Neural cell (in vitro differentiated cells): ENCODE measurements at regions not wholly inside any gene's neighbourhood (a gene's known extent, or its start where the extent isn't known, plus 50 kb on each side); places are given as distances from the start of the nearest gene placed in this dataset.

Source experiments
- H2AFZ ChIP-seq: fragments of 200-600, 300-800 bp; sonication (generic), shearing (Covaris generic); 2 replicates; pipeline ENCODE4 v1.6.0; 2014; ENCODE audit warnings: low read depth, mild to moderate bottlenecking, antibody characterized with exemption, low read length, moderate library complexity
- H3F3A ChIP-seq: fragments of 200-600 bp; shearing (Covaris generic); 2 replicates; pipeline ENCODE4 v1.6.1; 2016; ENCODE audit warnings: mild to moderate bottlenecking, moderate library complexity, mixed read lengths, antibody characterized with exemption, low read length; ENCODE audit not compliant: insufficient read depth, poor library complexity, severe bottlenecking
- H3K27ac ChIP-seq: fragments of 200-600, 300-800 bp; sonication (generic), shearing (Covaris generic); 2 replicates; pipeline ENCODE4 v1.5.1; 2014; ENCODE audit warnings: mild to moderate bottlenecking, low read length, moderate library complexity
- H3K27me3 ChIP-seq: fragments of 300-800, 200-600 bp; sonication (generic), shearing (Covaris generic); 2 replicates; pipeline ENCODE4 v1.6.0; 2014; ENCODE audit warnings: mild to moderate bottlenecking, low read depth, low read length, moderate library complexity; ENCODE audit not compliant: insufficient read depth
- H3K36me3 ChIP-seq: fragments of 300-800, 200-600 bp; sonication (generic), shearing (Covaris generic); 2 replicates; pipeline ENCODE4 v1.5.1; 2014; ENCODE audit warnings: mild to moderate bottlenecking, antibody characterized with exemption, low read length, moderate library complexity; ENCODE audit not compliant: insufficient read depth
- H3K4me2 ChIP-seq: fragments of 300-800, 200-600 bp; sonication (generic), shearing (Covaris generic); 2 replicates; pipeline ENCODE4 v1.6.0; 2014; ENCODE audit warnings: mild to moderate bottlenecking, low read length
- H3K4me3 ChIP-seq: fragments of 300-800, 200-600 bp; sonication (generic), shearing (Covaris generic); 2 replicates; pipeline ENCODE4 v1.5.1; 2014; ENCODE audit warnings: mild to moderate bottlenecking, low read length, moderate library complexity
- H3K79me2 ChIP-seq: fragments of 200-600 bp; shearing (Covaris generic); replicated peaks from 2 replicates; pipeline ENCODE4 v1.6.0; 2014; ENCODE audit warnings: mild to moderate bottlenecking, low read length, moderate library complexity; ENCODE audit not compliant: insufficient read depth
- H3K9ac ChIP-seq: fragments of 300-800, 200-600 bp; sonication (generic), shearing (Covaris generic); 2 replicates; pipeline ENCODE4 v1.6.1; 2016; ENCODE audit warnings: mild to moderate bottlenecking, low read length, mixed read lengths
- H3K9me2 ChIP-seq: fragments of 200-600 bp; shearing (Covaris generic); 2 replicates; pipeline ENCODE4 v1.6.1; 2016; ENCODE audit warnings: mild to moderate bottlenecking, low read length, mixed read lengths; ENCODE audit not compliant: insufficient read depth
- H3K9me3 ChIP-seq: fragments of 200-600, 300-800 bp; sonication (generic), shearing (Covaris generic); 2 replicates; pipeline ENCODE4 v1.6.1; 2016; ENCODE audit warnings: mild to moderate bottlenecking, mixed run types, low read length, moderate library complexity, mixed read lengths
- H4K20me1 ChIP-seq: fragments of 200-600 bp; shearing (Covaris generic); 2 replicates; pipeline ENCODE4 v1.6.1; 2016; ENCODE audit warnings: mild to moderate bottlenecking, mixed run types; ENCODE audit not compliant: insufficient read depth
- EP300 ChIP-seq: fragments of 450-650 bp; conservative IDR thresholded peaks from 2 replicates; pipeline ENCODE4 v1.6.1; 2014; ENCODE audit warnings: antibody characterized with exemption, mild to moderate bottlenecking, moderate library complexity; ENCODE audit not compliant: poor library complexity, severe bottlenecking
- EZH2 ChIP-seq: fragments of 200-600, 300-800 bp; shearing (Covaris generic), sonication (generic); IDR thresholded peaks from 2 replicates; pipeline ENCODE4 v1.6.1; 2014; ENCODE audit warnings: antibody characterized with exemption, low read length, borderline replicate concordance, mild to moderate bottlenecking; ENCODE audit not compliant: insufficient read depth, poor library complexity, severe bottlenecking
- MXI1 ChIP-seq: fragments of 450-650 bp; conservative IDR thresholded peaks from 2 replicates; pipeline ENCODE4 v1.6.1; 2014; ENCODE audit warnings: antibody characterized with exemption, mild to moderate bottlenecking; ENCODE audit not compliant: poor library complexity, severe bottlenecking
- POLR2AphosphoS5 ChIP-seq: IDR thresholded peaks from 2 replicates; pipeline ENCODE4 v1.6.1; 2012
- RAD21 ChIP-seq: fragments of 450-650 bp; conservative IDR thresholded peaks from 2 replicates; pipeline ENCODE4 v1.6.1; 2014; ENCODE audit warnings: antibody characterized with exemption, mild to moderate bottlenecking, moderate library complexity
- REST ChIP-seq: IDR thresholded peaks from 2 replicates; pipeline ENCODE4 v1.6.1; 2012; ENCODE audit warnings: borderline replicate concordance
- SMC3 ChIP-seq: fragments of 450-650 bp; conservative IDR thresholded peaks from 2 replicates; pipeline ENCODE4 v1.6.1; 2014; ENCODE audit warnings: antibody characterized with exemption, mild to moderate bottlenecking, moderate library complexity; ENCODE audit not compliant: poor library complexity
- TAF1 ChIP-seq: IDR thresholded peaks from 2 replicates; pipeline ENCODE4 v1.6.1; 2012; ENCODE audit warnings: low read depth
- TF ChIP-seq, protein P1 (sequence below): fragments of 450-650 bp; IDR thresholded peaks from 2 replicates; pipeline ENCODE4 v1.5.1; 2014; ENCODE audit warnings: antibody characterized with exemption, mild to moderate bottlenecking, moderate library complexity; ENCODE audit not compliant: poor library complexity, severe bottlenecking

- TF ChIP-seq SMC3 (no peak), POLR2AphosphoS5 (no peak), REST (no peak), MXI1 (no peak), EZH2 (no peak), EP300 (no peak), TAF1 (no peak), RAD21 (no peak)
- TF ChIP-seq, protein P1, sequence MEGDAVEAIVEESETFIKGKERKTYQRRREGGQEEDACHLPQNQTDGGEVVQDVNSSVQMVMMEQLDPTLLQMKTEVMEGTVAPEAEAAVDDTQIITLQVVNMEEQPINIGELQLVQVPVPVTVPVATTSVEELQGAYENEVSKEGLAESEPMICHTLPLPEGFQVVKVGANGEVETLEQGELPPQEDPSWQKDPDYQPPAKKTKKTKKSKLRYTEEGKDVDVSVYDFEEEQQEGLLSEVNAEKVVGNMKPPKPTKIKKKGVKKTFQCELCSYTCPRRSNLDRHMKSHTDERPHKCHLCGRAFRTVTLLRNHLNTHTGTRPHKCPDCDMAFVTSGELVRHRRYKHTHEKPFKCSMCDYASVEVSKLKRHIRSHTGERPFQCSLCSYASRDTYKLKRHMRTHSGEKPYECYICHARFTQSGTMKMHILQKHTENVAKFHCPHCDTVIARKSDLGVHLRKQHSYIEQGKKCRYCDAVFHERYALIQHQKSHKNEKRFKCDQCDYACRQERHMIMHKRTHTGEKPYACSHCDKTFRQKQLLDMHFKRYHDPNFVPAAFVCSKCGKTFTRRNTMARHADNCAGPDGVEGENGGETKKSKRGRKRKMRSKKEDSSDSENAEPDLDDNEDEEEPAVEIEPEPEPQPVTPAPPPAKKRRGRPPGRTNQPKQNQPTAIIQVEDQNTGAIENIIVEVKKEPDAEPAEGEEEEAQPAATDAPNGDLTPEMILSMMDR: no peak
- no peak overlapping the region for H3K4me2 ChIP-seq
- peak overlapping the region; percentile 39 for H3K4me3 ChIP-seq
- no peaks in the 10 kb centered on the region for H3F3A ChIP-seq
- H3K27me3 ChIP-seq: no peaks in the 10 kb centered on the region
- no peaks in the 10 kb centered on the region for H3K79me2 ChIP-seq
- no peaks in the 10 kb centered on the region for H3K9me3 ChIP-seq
- H3K9me2 ChIP-seq: no peaks in the 10 kb centered on the region
- no peak overlapping the region for H3K9ac ChIP-seq
- H2AFZ ChIP-seq: no peak overlapping the region
- no peaks in the 10 kb centered on the region for H4K20me1 ChIP-seq
- no peaks in the 10 kb centered on the region for H3K36me3 ChIP-seq
- H3K27ac ChIP-seq: peak overlapping the region; percentile 80
Observed at GRCh38 chr12:13692332-13692731, 289.1 kb downstream of the GRIN2B start.

GRCh38 chr12:13691598-13691997 is 289.8 kb downstream of the GRIN2B start:
- H3K27me3 ChIP-seq: no peaks in the 10 kb centered on the region
- H3K9me2 ChIP-seq: no peaks in the 10 kb centered on the region
- H4K20me1 ChIP-seq: no peaks in the 10 kb centered on the region
- no peaks in the 10 kb centered on the region for H3K9me3 ChIP-seq
- no peaks in the 10 kb centered on the region for H3F3A ChIP-seq
- peak overlapping the region; percentile 80 for H3K27ac ChIP-seq
- H3K4me3 ChIP-seq: peak overlapping the region; percentile 39
- peak overlapping the region; percentile 77 for H3K4me2 ChIP-seq
- TF ChIP-seq RAD21 (peak; percentile 24), POLR2AphosphoS5 (peak; percentile 36), MXI1 (peak; percentile 52), SMC3 (peak; percentile 20), TAF1 (no peak), REST (no peak), EP300 (peak; percentile 62)
- no peaks in the 10 kb centered on the region for H3K79me2 ChIP-seq
- no peak overlapping the region for H2AFZ ChIP-seq
- H3K9ac ChIP-seq: peak overlapping the region; percentile 40
- H3K36me3 ChIP-seq: no peaks in the 10 kb centered on the region
